OCI-LY7 (cell line): ENCODE measurements at regions not wholly inside any gene's neighbourhood (a gene's known extent, or its start where the extent isn't known, plus 50 kb on each side); places are given as distances from the start of the nearest gene placed in this dataset.

Source experiments
- CTCF ChIP-seq: fragments of 200-600 bp; sonication (generic); conservative IDR thresholded peaks from 2 replicates; pipeline ENCODE4 v1.5.1; 2014; ENCODE audit warnings: mild to moderate bottlenecking, antibody characterized with exemption, low read length, moderate library complexity, mixed read lengths
- EZH2phosphoT487 ChIP-seq: fragments of 200-600 bp; sonication (generic); IDR thresholded peaks from 2 replicates; pipeline ENCODE4 v1.6.1; 2018; ENCODE audit warnings: low read depth, borderline replicate concordance, mild to moderate bottlenecking, mixed run types, antibody characterized with exemption, low read length, moderate library complexity, mixed read lengths

GRCh38 chr6:113586413-113587077 is 270.6 kb upstream of the MARCKS start:
- TF ChIP-seq CTCF: no peak
- TF ChIP-seq EZH2phosphoT487: no peak
